ENCODE measurements at regions not wholly inside any gene's neighbourhood (a gene's known extent, or its start where the extent isn't known, plus 50 kb on each side); places are given as distances from the start of the nearest gene placed in this dataset.

GRCh38 chr3:59262076-59262498 lies 212.3 kb upstream of the CFAP20DC start:
- TF ChIP-seq CTCF (IDR thresholded peaks at IDR 0.05 in 4 of 5, conservative IDR thresholded peaks at IDR 0.05 in 1 of 5) (no peak), POLR2A (IDR thresholded peaks at IDR 0.05) (no peak)

Data from gastrocnemius medialis (tissue), 4 donors.